Endothelial cell of umbilical vein (primary cell): ENCODE measurements at regions not wholly inside any gene's neighbourhood (a gene's known extent, or its start where the extent isn't known, plus 50 kb on each side); places are given as distances from the start of the nearest gene placed in this dataset.

Experiments used
- CTCF ChIP-seq, 2 donors: IDR thresholded peaks; 1 replicate in 1 of 2; 2 replicates in 1 of 2; pipeline ENCODE4 v1.5.1; 2011; ENCODE audit warnings: low read length in 2 of 2, mild to moderate bottlenecking in 2 of 2, moderate library complexity in 2 of 2, control low read depth in 1 of 2, inconsistent platforms in 1 of 2, low read depth in 1 of 2; ENCODE audit not compliant: insufficient read depth in 1 of 2; ENCODE audit errors: extremely low read depth in 1 of 2
- EZH2 ChIP-seq: IDR thresholded peaks from 2 replicates; pipeline ENCODE4 v1.6.1; 2012; ENCODE audit warnings: borderline replicate concordance, low read depth, mild to moderate bottlenecking, moderate library complexity, low read length, inconsistent platforms; ENCODE audit not compliant: severe bottlenecking
- FOS ChIP-seq: IDR thresholded peaks from 2 replicates; pipeline ENCODE4 v1.6.1; 2011; ENCODE audit warnings: mild to moderate bottlenecking, low read length, moderate library complexity, borderline replicate concordance; ENCODE audit not compliant: insufficient read depth
- POLR2A ChIP-seq: IDR thresholded peaks from 2 replicates; pipeline ENCODE4 v1.6.1; 2012; ENCODE audit warnings: low read depth, mild to moderate bottlenecking, control low read depth, low read length

DNA sequence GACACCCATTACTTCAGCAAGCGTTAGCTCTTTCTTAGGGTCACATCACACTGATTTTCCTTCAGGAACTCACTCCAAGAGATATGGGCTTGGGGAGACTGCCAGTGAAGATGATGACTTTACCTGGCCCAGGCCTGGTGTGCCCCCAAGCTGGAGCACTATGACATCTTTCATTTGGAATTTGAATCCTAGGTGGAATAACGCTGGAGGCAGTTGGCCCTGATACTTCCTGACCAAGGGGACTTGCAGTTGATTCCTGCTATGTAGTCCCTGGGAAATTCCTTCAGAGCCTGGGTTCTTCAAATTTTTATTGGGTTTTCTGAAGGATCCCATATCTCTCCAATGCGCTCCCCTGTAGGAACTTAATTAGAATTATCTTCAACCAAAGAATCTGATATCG, 114.9 kb upstream of the GUCA2B start:
- TF ChIP-seq EZH2 = no peak
- no peak for TF ChIP-seq CTCF (IDR thresholded peaks at IDR 0.05; ENCODE audit: extremely low read depth in 1 of 2, insufficient read depth in 1 of 2, low read depth in 1 of 2, low read length in 2 of 2)
- no peak for TF ChIP-seq POLR2A
- no peak for TF ChIP-seq FOS
